ENCODE measurements at regions not wholly inside any gene's neighbourhood (a gene's known extent, or its start where the extent isn't known, plus 50 kb on each side); places are given as distances from the start of the nearest gene placed in this dataset.

- peak overlapping the region; percentile 16; the same call in 1 of the 2 replicates for H3K4me2 ChIP-seq
Measured at GRCh38 chr6:142693441-142693840, 251.5 kb downstream of the HIVEP2 start.

More at GRCh38 chr6:142693441-142693840, 251.5 kb downstream of the HIVEP2 start:
- Histone ChIP-seq H3K27ac (ENCODE audit: low read depth) (no peak overlapping the region), H4K20me1 (replicated peaks; ENCODE audit: insufficient read depth) (no peaks in the 10 kb centered on the region), H3K4me1 (ENCODE audit: insufficient read depth) (peaks cover 6% of the 10 kb centered on the region), H3K4me3 (no peak overlapping the region), H3K9me2 (ENCODE audit: insufficient read depth) (peaks cover 7% of the 10 kb centered on the region; the same call in 1 of the 2 replicates), H2AFZ (peak overlapping the region; percentile 90), H3K79me2 (replicated peaks; ENCODE audit: insufficient read depth) (no peaks in the 10 kb centered on the region), H3K27me3 (ENCODE audit: insufficient read depth) (no peaks in the 10 kb centered on the region), H3F3A (replicated peaks; ENCODE audit: low read depth) (no peaks in the 10 kb centered on the region), H3K36me3 (ENCODE audit: insufficient read depth) (no peaks in the 10 kb centered on the region)
- Mint-ChIP-seq H3K36me3 (ENCODE audit: low read depth) (no peaks in the 10 kb centered on the region), H3K27me3 (ENCODE audit: insufficient read depth, low read depth, poor library complexity) (no peaks in the 10 kb centered on the region), H3K27ac (no peak overlapping the region), H3K4me3 (no peak overlapping the region), H3K9me3 (no peaks in the 10 kb centered on the region), H3K4me1 (peaks cover 12% of the 10 kb centered on the region)
- DNase-seq (ENCODE audit: low spot score) (no peak), ATAC-seq (no peak)
- no peak for TF ChIP-seq EZH2phosphoT487 (IDR thresholded peaks at IDR 0.05; ENCODE audit: unreplicated experiment)
- TF ChIP-seq ZNF331 (CRISPR knock-in tag; IDR thresholded peaks at IDR 0.05; ENCODE audit: low read depth), result no peak
- no peak for TF ChIP-seq ZNF462 (CRISPR knock-in tag; IDR thresholded peaks at IDR 0.05)
- no peak for TF ChIP-seq POLR2AphosphoS5 (IDR thresholded peaks at IDR 0.05; ENCODE audit: low read depth)
- no peak for TF ChIP-seq EZH2 (IDR thresholded peaks at IDR 0.05; ENCODE audit: low read depth, unreplicated experiment)
- TF ChIP-seq ZNF114 (CRISPR knock-in tag; IDR thresholded peaks at IDR 0.05), result no peak
- no peak for TF ChIP-seq JUNB (IDR thresholded peaks at IDR 0.05; ENCODE audit: unreplicated experiment)
- TF ChIP-seq NANOG (IDR thresholded peaks at IDR 0.05; ENCODE audit: borderline replicate concordance), result no peak
- TF ChIP-seq STAT1 (IDR thresholded peaks at IDR 0.05; ENCODE audit: unreplicated experiment), result no peak
- TF ChIP-seq CTCF (conservative IDR thresholded peaks at IDR 0.05; ENCODE audit: low read depth in 2 of 2), result no peak
- no peak for TF ChIP-seq ETS1 (IDR thresholded peaks at IDR 0.05)
- no peak for TF ChIP-seq CREB1 (CRISPR knock-in tag; IDR thresholded peaks at IDR 0.05; ENCODE audit: low read depth)
- no peak for TF ChIP-seq REST (IDR thresholded peaks at IDR 0.05; ENCODE audit: unreplicated experiment)
